ENCODE measurements at regions not wholly inside any gene's neighbourhood (a gene's known extent, or its start where the extent isn't known, plus 50 kb on each side); places are given as distances from the start of the nearest gene placed in this dataset.

DNA sequence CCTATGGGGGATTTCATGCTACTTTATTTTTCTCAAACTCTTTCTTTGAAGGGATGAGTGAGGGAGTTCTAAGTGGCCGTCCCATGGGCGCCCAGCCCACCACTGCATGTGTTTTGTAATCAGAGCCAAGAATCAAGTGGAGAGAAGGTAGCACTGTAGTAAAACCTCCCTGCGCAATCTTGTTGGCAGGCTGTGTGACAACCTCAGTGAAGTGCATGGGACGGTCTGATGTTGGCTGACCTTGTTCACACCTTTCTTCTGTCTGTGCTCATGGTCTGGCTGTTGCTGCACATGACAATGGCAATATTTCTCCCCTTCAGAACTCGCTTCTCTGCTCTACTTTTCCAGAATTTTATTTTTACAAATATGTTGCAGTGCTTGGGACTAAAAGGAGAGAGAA lies 71.2 kb upstream of the SHISA3 start:
- intact Hi-C loops (cut with micrococcal nuclease): no loop called here
- Mint-ChIP-seq H3K9me3 (no peaks in the 10 kb centered on the region), H3K4me3 (no peak overlapping the region), H3K4me1 (no peaks in the 10 kb centered on the region), H3K27me3 (no peaks in the 10 kb centered on the region), H3K27ac (no peak overlapping the region), H3K36me3 (ENCODE audit: low read depth) (no peaks in the 10 kb centered on the region)
- ATAC-seq (ENCODE audit: low read depth) (no peak), DNase-seq (no peak)
- POLR2A ChIA-PET: no interaction called here
- TF ChIP-seq, protein P1, sequence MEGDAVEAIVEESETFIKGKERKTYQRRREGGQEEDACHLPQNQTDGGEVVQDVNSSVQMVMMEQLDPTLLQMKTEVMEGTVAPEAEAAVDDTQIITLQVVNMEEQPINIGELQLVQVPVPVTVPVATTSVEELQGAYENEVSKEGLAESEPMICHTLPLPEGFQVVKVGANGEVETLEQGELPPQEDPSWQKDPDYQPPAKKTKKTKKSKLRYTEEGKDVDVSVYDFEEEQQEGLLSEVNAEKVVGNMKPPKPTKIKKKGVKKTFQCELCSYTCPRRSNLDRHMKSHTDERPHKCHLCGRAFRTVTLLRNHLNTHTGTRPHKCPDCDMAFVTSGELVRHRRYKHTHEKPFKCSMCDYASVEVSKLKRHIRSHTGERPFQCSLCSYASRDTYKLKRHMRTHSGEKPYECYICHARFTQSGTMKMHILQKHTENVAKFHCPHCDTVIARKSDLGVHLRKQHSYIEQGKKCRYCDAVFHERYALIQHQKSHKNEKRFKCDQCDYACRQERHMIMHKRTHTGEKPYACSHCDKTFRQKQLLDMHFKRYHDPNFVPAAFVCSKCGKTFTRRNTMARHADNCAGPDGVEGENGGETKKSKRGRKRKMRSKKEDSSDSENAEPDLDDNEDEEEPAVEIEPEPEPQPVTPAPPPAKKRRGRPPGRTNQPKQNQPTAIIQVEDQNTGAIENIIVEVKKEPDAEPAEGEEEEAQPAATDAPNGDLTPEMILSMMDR (IDR thresholded peaks at IDR 0.05): no peak
- CTCF ChIA-PET: no interaction called here

DNA sequence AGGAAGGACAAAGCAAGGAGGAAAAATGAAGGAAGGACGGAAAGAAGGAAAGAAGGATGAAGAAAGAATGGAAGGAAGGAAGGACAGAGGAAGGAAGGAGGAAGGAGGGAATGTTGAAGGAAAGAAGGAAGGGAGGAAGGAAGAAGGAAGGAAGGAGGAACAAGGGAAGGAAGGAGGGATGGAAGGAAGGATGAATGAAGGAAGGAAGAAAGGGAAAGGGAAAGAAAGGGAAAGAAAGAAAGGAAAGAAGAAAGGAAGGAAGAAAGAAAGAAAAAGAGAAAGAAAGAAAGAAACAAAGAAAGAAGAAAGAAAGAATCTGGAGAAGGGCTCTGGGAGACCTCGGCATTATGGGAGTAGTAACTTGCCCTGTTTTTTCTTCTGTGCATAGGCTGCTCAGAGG lies 70.8 kb upstream of the SHISA3 start:
- no peaks in the 10 kb centered on the region for H3K36me3 Mint-ChIP-seq (ENCODE audit: low read depth)
- TF ChIP-seq, protein P1 (IDR thresholded peaks at IDR 0.05): no peak
- ATAC-seq (ENCODE audit: low read depth) (no peak), DNase-seq (no peak)
- ChIA-PET POLR2A (no interaction called here), CTCF (no interaction called here)
- H3K27me3 Mint-ChIP-seq: no peaks in the 10 kb centered on the region
- H3K4me1 Mint-ChIP-seq: no peaks in the 10 kb centered on the region
- intact Hi-C loops (cut with micrococcal nuclease): no loop called here
- no peaks in the 10 kb centered on the region for H3K9me3 Mint-ChIP-seq
- H3K4me3 Mint-ChIP-seq: no peak overlapping the region
- no peak overlapping the region for H3K27ac Mint-ChIP-seq

DNA sequence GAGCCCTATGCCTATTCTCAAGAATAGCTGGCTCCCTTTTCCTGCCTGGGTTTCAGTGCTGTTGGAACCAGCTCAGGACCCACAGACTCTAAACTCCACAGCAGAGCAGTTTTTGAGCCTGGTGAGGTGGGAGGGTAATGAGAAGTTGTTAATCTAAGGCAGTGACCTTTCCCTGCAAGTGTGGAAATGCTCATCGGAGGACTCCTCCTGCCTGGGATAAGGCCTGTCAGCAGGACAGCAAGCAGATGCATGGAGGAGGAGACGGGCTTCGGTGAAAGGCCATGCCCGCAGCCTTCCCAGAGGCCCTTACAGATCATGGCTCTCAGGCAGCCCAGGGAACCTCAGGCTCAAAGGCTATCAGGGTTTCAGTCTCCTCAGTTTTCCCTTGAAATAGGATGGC lies 70.0 kb upstream of the SHISA3 start:
- POLR2A ChIA-PET: no interaction called here
- no peaks in the 10 kb centered on the region for H3K9me3 Mint-ChIP-seq
- no peak overlapping the region for H3K27ac Mint-ChIP-seq
- intact Hi-C loops (cut with micrococcal nuclease): no loop called here
- DNase-seq (no peak), ATAC-seq (ENCODE audit: low read depth) (no peak)
- H3K4me3 Mint-ChIP-seq: no peak overlapping the region
- TF ChIP-seq, protein P1 (IDR thresholded peaks at IDR 0.05): no peak
- CTCF ChIA-PET: no interaction called here
- peaks cover 3% of the 10 kb centered on the region for H3K4me1 Mint-ChIP-seq
- no peaks in the 10 kb centered on the region for H3K27me3 Mint-ChIP-seq
- H3K36me3 Mint-ChIP-seq (ENCODE audit: low read depth): no peaks in the 10 kb centered on the region

DNA sequence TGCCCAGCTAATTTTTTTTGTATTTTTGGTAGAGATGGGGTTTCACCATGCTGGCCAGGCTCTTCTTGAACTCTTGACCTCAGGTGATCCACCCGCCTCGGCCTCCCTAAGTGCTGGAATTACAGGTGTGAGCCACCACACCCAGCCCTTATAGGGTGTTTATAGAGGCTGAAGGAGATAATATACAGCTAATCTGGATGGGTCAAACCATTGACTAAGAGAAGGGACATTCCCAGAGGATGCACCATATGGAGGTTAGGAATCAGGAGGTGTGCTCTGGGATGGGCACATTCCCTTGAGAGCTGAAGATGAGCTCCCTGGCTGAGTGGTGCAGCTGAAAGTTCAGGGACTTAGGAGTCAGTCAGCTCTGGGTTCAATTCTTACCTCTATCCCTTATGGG lies 68.3 kb upstream of the SHISA3 start:
- intact Hi-C loops (cut with micrococcal nuclease): no loop called here
- CTCF ChIA-PET: no interaction called here
- Mint-ChIP-seq H3K27ac (no peak overlapping the region), H3K4me1 (peaks cover 3% of the 10 kb centered on the region), H3K36me3 (ENCODE audit: low read depth) (no peaks in the 10 kb centered on the region), H3K9me3 (peaks cover 4% of the 10 kb centered on the region), H3K4me3 (no peak overlapping the region), H3K27me3 (no peaks in the 10 kb centered on the region)
- POLR2A ChIA-PET: no interaction called here
- TF ChIP-seq, protein P1 (IDR thresholded peaks at IDR 0.05): no peak
- DNase-seq (no peak), ATAC-seq (ENCODE audit: low read depth) (no peak)

DNA sequence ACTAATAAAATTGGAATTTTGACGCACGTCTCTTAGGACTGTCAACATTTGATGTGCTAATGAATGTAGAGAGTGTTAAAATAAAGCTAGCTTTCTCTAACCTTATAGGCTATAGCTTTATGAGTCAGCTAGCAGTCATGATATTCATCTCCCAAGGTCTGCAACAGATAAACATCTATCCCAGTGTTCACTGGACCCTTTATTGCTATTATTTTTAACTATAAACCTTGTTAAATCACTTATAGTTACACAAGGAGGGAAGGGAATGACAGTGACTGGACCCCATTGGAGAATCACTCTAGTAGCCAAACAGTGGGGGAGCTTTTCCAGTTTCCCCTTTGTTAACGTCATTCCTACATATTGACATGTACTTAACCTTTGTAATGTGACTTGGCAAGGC lies 67.9 kb upstream of the SHISA3 start:
- no peaks in the 10 kb centered on the region for H3K27me3 Mint-ChIP-seq
- intact Hi-C loops (cut with micrococcal nuclease): no loop called here
- no peak overlapping the region for H3K27ac Mint-ChIP-seq
- ATAC-seq (ENCODE audit: low read depth) (no peak), DNase-seq (no peak)
- ChIA-PET CTCF (no interaction called here), POLR2A (no interaction called here)
- no peaks in the 10 kb centered on the region for H3K36me3 Mint-ChIP-seq (ENCODE audit: low read depth)
- no peak overlapping the region for H3K4me3 Mint-ChIP-seq
- H3K9me3 Mint-ChIP-seq: peaks cover 4% of the 10 kb centered on the region
- TF ChIP-seq, protein P1 (IDR thresholded peaks at IDR 0.05): no peak
- H3K4me1 Mint-ChIP-seq: peaks cover 3% of the 10 kb centered on the region
